Ovary (tissue), 7 donors: ENCODE measurements at regions not wholly inside any gene's neighbourhood (a gene's known extent, or its start where the extent isn't known, plus 50 kb on each side); places are given as distances from the start of the nearest gene placed in this dataset.

Experiments used
- DNase-seq, 5 donors: peaks; one replicate each; pipeline ENCODE4 v3.0.0-alpha.2; 2019 to 2020
- H3K27ac ChIP-seq, 2 donors: fragments of 200-600 bp; one replicate each; pipeline versions ENCODE4 v1.5.1 to v1.8.0; 2019 to 2022
- H3K27me3 ChIP-seq: fragments of 200-600 bp; one replicate; pipeline ENCODE4 v1.8.0; 2022
- H3K36me3 ChIP-seq: fragments of 200-600 bp; sonication (generic); one replicate; pipeline ENCODE4 v1.5.1; 2019
- H3K4me1 ChIP-seq: one replicate; pipeline ENCODE4 v1.8.1; 2013; ENCODE audit warnings: mild to moderate bottlenecking, moderate library complexity; ENCODE audit not compliant: insufficient read depth
- H3K4me3 ChIP-seq: fragments of 200-600 bp; sonication (generic); one replicate; pipeline ENCODE4 v1.5.1; 2017
- H3K9me3 ChIP-seq, 2 donors: fragments of 200-600 bp in 1 of 2; sonication (generic) in 1 of 2; one replicate each; pipeline versions ENCODE4 v1.5.1 to v1.8.1; 2013 to 2019; ENCODE audit warnings: mild to moderate bottlenecking in 1 of 2, moderate library complexity in 1 of 2
- CTCF ChIP-seq, 3 donors: fragments of 450-650 bp in 2 of 3; fragments of 200-600 bp in 1 of 3; IDR thresholded peaks; one replicate each; pipeline versions ENCODE4 v1.5.1 to v1.8.0; 2016 to 2022; ENCODE audit warnings: antibody characterized with exemption in 3 of 3, mild to moderate bottlenecking in 1 of 3
- EP300 ChIP-seq: sonication (generic); formaldehyde crosslinking; IDR thresholded peaks from one replicate; pipeline ENCODE4 v1.6.1; 2017; ENCODE audit warnings: antibody characterized with exemption
- POLR2A ChIP-seq: fragments of 450-650 bp; IDR thresholded peaks from one replicate; pipeline ENCODE4 v1.6.1; 2017; ENCODE audit warnings: antibody characterized with exemption, mild to moderate bottlenecking, moderate library complexity
- WGBS, 3 donors: extraction: QIAGEN DNeasy Blood & Tissue Kit in 1 of 3; methylation state at CpG; one replicate each; pipeline versions ENCODE4 v1.1.5 to v1.1.7; 2013 to 2017; 5-methylcytosine and 5-hydroxymethylcytosine counted together
- intact Hi-C, 4 donors: fragments of 100-400 bp; cut with DNase I; formaldehyde crosslinking; loops; one replicate each; pipeline versions ENCODE4 v1.11.0 to v1.15.1; 2022 to 2023
- donor health status: DM: no; HTN: no; CAD: no; lungs with moderate emphysema.
- donor health status: DM: no; HTN: no; CAD: no.
- donor health status: Bipolar disorder and iron deficiency.
- donor health status: DM: no; HTN: no; CAD: no.
- donor health status: DM: yes; HTN: yes; CAD: no.

DNA sequence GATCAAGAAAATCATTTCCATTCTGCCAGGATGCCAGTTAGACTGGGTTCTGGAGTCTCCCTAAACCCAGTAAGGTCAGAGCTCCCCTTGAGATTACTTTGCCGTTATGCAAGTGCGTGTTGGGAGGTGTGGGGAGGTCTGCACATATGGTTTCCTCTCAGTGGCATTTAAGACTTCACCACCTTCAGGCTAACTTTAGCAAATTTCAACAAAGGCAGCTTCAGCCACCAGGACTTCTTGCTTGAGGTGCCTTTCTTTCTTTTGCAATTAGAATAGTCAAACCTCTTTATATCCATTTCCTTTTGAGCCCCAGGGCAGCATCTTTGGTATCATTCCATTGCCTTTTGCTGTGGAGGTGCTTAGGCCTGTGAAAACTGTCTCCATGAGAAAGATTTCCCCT lies 117.2 kb upstream of the CCND2 start:
- no peaks in the 10 kb centered on the region for H3K9me3 ChIP-seq
- intact Hi-C loops, result no loop called here
- H3K4me3 ChIP-seq, result no peak overlapping the region
- no peak for DNase-seq
- H3K27ac ChIP-seq, result no peak overlapping the region
- no peak for TF ChIP-seq CTCF (IDR thresholded peaks at IDR 0.05)
- TF ChIP-seq POLR2A, result no peak
- no peak for TF ChIP-seq EP300
- H3K27me3 ChIP-seq, result no peaks in the 10 kb centered on the region
- no peaks in the 10 kb centered on the region for H3K4me1 ChIP-seq
- no peaks in the 10 kb centered on the region for H3K36me3 ChIP-seq
- WGBS, 3 donors, result 86 to 90% (median 88%) methylated on average over 2 of the region's 2 CpGs

DNA sequence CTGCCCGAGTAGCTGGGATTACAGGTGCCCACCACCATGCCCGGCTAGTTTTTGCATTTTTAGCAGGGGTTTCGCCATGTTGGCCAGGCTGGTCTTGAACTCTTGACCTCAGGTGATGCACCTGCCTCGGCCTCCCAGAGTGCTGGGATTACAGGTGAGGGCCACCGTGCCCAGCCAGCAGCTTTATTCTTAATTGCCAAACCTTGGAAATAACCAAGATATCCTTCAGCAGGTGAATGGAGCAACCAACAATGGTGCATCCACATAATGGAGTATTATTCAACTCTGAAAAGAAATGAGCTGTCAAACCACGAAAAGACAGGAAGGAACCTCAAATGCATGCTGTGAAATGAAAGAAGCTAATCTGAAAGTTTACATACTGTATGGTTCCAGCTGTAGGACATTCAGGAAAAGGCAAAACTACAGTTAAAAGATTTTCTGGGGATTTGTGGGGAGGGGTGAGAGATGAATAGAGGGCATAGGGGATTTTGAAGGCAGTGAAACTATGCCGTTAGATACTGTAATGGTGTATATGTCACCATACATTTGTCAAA lies 118.8 kb upstream of the CCND2 start:
- H3K27me3 ChIP-seq, result no peaks in the 10 kb centered on the region
- TF ChIP-seq CTCF (IDR thresholded peaks at IDR 0.05) (no peak), POLR2A (no peak), EP300 (no peak)
- H3K36me3 ChIP-seq, result no peaks in the 10 kb centered on the region
- no peaks in the 10 kb centered on the region for H3K4me1 ChIP-seq
- H3K4me3 ChIP-seq, result no peak overlapping the region
- no peak overlapping the region for H3K27ac ChIP-seq
- no peak for DNase-seq
- 86 to 90% (median 88%) methylated on average over 7 of the region's 7 CpGs for WGBS, 3 donors
- intact Hi-C loops, result no loop called here
- H3K9me3 ChIP-seq, result no peaks in the 10 kb centered on the region

DNA sequence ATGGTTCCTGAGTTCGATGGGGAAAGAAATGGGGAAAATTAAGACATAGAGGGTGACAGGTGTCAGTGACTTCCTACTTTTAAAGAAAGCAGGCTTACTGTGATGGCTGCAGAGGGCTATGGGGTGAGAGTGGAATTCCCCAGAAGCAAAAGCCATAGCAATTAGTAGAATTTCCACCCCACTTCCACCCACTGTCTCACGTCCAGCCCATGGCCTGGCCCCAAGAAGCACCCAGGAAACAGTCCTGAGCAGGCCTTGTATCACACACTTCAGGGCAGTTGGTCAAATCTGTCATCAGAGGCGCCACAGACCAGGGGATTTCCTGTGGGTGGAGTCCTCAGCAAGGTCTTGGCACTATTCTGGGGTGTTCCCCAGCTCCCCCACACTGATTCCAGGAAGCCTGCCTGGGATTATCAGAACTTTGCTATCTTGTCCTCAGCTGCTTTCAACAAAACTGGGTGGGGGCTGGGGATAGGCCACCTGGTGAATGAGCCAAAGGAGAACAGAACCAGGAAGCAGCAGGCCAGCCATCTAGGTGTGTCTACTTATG lies 120.1 kb upstream of the CCND2 start:
- DNase-seq, result no peak
- 60 to 76% (median 72%) methylated on average over 3 of the region's 3 CpGs for WGBS, 3 donors
- H3K27ac ChIP-seq, result no peak overlapping the region
- no peak overlapping the region for H3K4me3 ChIP-seq
- TF ChIP-seq CTCF (IDR thresholded peaks at IDR 0.05) (no peak), POLR2A (no peak), EP300 (no peak)
- H3K9me3 ChIP-seq, result no peaks in the 10 kb centered on the region
- H3K27me3 ChIP-seq, result no peaks in the 10 kb centered on the region
- intact Hi-C loops, result no loop called here
- no peaks in the 10 kb centered on the region for H3K4me1 ChIP-seq
- no peaks in the 10 kb centered on the region for H3K36me3 ChIP-seq

- 73 to 76% (median 75%) methylated on average over 7 of the region's 7 CpGs for WGBS, 3 donors
- H3K4me3 ChIP-seq, result no peak overlapping the region
- no peaks in the 10 kb centered on the region for H3K4me1 ChIP-seq
- no peak for TF ChIP-seq CTCF (IDR thresholded peaks at IDR 0.05)
- TF ChIP-seq POLR2A, result no peak
- TF ChIP-seq EP300, result no peak
- no peak overlapping the region for H3K27ac ChIP-seq
- intact Hi-C loops, result no loop called here
- DNase-seq, result no peak
- no peaks in the 10 kb centered on the region for H3K9me3 ChIP-seq
- H3K36me3 ChIP-seq, result no peaks in the 10 kb centered on the region
- H3K27me3 ChIP-seq, result no peaks in the 10 kb centered on the region
Observed at GRCh38 chr12:4152145-4152795, 121.3 kb upstream of the CCND2 start.
